ENCODE measurements at regions not wholly inside any gene's neighbourhood (a gene's known extent, or its start where the extent isn't known, plus 50 kb on each side); places are given as distances from the start of the nearest gene placed in this dataset.
"Not testable (repeated sequence)": the region's sequence is repeated elsewhere in the genome, so short reads cannot be mapped to it uniquely, and the experiment has no call there.

- DNase-seq, result not testable (repeated sequence)
These were observed 137.8 kb upstream of the ROPN1B start for GRCh38 chr3:125831005-125831750.

- not testable (repeated sequence) for DNase-seq
These were observed 133.4 kb upstream of the ROPN1B start for GRCh38 chr3:125835562-125835961.

- DNase-seq, result peak; percentile 65
These were observed 132.9 kb upstream of the ROPN1B start for GRCh38 chr3:125836011-125836551.

GRCh38 chr3:125836786-125837185 is 132.2 kb upstream of the ROPN1B start:
- DNase-seq, result not testable (repeated sequence)

- DNase-seq, result not testable (repeated sequence)
These were observed 130.1 kb upstream of the ROPN1B start for GRCh38 chr3:125838857-125839256.

GRCh38 chr3:125840465-125840864 is 128.5 kb upstream of the ROPN1B start:
- DNase-seq, result not testable (repeated sequence)

- not testable (repeated sequence) for DNase-seq
These were observed 121.0 kb upstream of the ROPN1B start for GRCh38 chr3:125847966-125848365.

GRCh38 chr3:125855006-125855405 is 114.0 kb upstream of the ROPN1B start:
- not testable (repeated sequence) for DNase-seq

GRCh38 chr3:125860547-125860946 is 108.4 kb upstream of the ROPN1B start:
- not testable (repeated sequence) for DNase-seq

- DNase-seq, result not testable (repeated sequence)
These were observed 106.1 kb upstream of the ROPN1B start for GRCh38 chr3:125862841-125863254.

GRCh38 chr3:125864532-125864931 is 104.4 kb upstream of the ROPN1B start:
- DNase-seq, result not testable (repeated sequence)

GRCh38 chr3:125886006-125886405 is 83.0 kb upstream of the ROPN1B start:
- DNase-seq, result not testable (repeated sequence)

- DNase-seq, result not testable (repeated sequence)
These were observed 69.8 kb upstream of the ROPN1B start for GRCh38 chr3:125899181-125899580.

- not testable (repeated sequence) for DNase-seq
These were observed 67.5 kb upstream of the ROPN1B start for GRCh38 chr3:125901473-125901872.

- not testable (repeated sequence) for DNase-seq
These were observed 65.1 kb upstream of the ROPN1B start for GRCh38 chr3:125903780-125904455.

- not testable (repeated sequence) for DNase-seq
These were observed 61.7 kb upstream of the ROPN1B start for GRCh38 chr3:125907279-125907678.

- DNase-seq, result not testable (repeated sequence)
These were observed 58.1 kb upstream of the ROPN1B start for GRCh38 chr3:125910851-125911250.

GRCh38 chr3:125914608-125915436 is 54.2 kb upstream of the ROPN1B start:
- not testable (repeated sequence) for DNase-seq

- DNase-seq, result peak; percentile 4
These were observed 53.6 kb upstream of the ROPN1B start for GRCh38 chr3:125915437-125915787.

GRCh38 chr3:125915792-125916375 is 53.1 kb upstream of the ROPN1B start:
- DNase-seq, result peak; percentile 100

- no peak for DNase-seq
These were observed 52.5 kb upstream of the ROPN1B start for GRCh38 chr3:125916376-125916978.

GRCh38 chr3:125917020-125917549 is 51.9 kb upstream of the ROPN1B start:
- DNase-seq, result peak; percentile 40

Measured in CD4-positive, alpha-beta T cell treated with Interferon gamma for 1 hour (primary cell).